DMS114 treated with DMSO at 0.1 percent for 48 hours (cell line): ENCODE measurements at regions not wholly inside any gene's neighbourhood (a gene's known extent, or its start where the extent isn't known, plus 50 kb on each side); places are given as distances from the start of the nearest gene placed in this dataset.
"Not testable (repeated sequence)": the region's sequence is repeated elsewhere in the genome, so short reads cannot be mapped to it uniquely, and the experiment has no call there.

Experiments
- DNase-seq: peaks from one replicate; lab custom pipeline; 2025; ENCODE audit not compliant: unreplicated experiment; lab: John Stamatoyannopoulos, UW

DNA sequence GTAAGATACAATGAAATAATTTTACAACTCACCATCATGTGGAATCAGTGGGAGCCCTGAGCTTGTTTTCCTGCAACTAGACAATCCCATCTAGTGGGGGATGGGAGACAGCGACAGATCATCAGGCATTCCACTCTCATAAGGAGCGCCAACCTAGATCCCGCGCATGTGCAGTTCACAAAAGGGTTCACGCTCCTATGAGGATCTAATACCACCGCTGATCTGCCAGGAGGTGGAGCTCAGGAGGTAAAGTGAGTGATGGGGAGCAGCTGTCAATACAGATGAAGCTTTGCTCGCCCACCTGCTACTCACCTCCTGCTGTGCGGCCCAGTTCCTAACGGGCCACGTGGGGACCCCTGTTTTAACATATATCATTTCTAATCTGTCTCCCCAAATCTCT lies 165.7 kb upstream of the MXRA5 start:
- not testable (repeated sequence) for DNase-seq

DNA sequence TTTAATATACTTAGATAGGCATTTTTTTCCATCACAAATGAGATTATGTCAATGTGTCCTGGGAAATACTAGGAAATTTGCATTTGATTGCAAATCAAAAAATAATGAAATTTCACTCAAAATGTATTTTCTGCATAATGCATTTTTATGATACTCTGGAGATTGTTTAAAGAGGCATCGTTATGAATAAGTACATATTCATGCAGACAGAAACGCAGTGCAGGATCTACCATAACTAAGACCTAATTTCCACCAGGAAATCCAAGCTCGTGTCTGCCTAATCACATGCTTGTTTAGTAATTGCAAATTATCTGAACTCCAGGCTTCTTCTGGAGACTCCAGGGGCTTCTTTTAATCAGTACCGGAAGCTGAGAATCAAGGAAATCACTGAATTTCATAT lies 163.5 kb upstream of the MXRA5 start:
- no peak for DNase-seq

DNA sequence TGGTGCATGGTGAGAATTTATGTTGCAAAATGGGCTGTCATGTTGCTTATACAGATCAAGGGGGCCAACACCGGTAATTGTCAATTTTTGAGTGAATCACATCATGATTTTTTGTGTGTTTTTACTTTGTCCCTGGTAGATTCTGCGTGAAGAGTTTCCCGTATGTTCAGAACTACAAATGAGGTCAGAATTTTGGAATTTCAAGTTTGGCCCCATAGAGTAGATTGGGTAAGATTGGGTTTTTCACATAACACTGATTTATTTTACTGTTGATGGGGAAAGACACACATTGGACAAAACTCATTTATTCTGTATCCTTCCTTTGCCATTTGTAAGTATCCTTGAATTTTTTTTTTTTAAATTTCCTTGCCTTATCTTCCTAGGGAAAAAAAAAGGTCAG lies 158.5 kb upstream of the MXRA5 start:
- no peak for DNase-seq

DNA sequence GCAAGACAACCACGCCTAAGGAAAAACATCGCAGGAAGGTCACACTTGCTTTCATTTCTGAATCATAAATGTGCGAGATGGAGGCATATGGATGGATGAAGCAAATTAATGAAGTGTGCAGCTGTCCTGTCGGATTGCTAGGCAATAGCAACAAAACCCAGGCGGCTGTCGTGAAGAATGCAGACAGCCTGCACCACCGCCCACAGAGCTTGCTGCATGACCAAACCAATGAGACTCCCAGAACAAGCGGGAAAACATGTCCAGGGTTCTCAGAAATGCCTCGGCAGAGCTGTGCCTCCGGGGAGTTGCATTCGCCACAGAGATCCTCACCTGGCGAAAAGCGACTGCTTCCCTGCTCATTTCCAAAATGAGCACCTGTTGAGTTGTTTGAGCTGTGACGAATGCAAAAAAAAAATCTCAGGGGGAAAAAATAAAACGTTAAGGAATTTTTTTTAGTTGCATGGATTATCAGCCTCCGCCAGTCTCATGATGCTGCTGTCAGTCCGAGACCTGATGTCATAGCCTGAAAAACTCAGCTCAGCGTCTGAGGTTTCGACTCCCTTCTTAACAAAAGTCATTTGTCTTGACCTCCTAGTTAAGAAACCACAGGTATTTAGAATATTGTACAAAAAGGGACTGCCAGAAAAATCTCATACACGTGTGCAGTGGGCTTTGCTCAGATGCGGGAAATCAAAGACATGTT lies 155.5 kb upstream of the MXRA5 start:
- no peak for DNase-seq

DNA sequence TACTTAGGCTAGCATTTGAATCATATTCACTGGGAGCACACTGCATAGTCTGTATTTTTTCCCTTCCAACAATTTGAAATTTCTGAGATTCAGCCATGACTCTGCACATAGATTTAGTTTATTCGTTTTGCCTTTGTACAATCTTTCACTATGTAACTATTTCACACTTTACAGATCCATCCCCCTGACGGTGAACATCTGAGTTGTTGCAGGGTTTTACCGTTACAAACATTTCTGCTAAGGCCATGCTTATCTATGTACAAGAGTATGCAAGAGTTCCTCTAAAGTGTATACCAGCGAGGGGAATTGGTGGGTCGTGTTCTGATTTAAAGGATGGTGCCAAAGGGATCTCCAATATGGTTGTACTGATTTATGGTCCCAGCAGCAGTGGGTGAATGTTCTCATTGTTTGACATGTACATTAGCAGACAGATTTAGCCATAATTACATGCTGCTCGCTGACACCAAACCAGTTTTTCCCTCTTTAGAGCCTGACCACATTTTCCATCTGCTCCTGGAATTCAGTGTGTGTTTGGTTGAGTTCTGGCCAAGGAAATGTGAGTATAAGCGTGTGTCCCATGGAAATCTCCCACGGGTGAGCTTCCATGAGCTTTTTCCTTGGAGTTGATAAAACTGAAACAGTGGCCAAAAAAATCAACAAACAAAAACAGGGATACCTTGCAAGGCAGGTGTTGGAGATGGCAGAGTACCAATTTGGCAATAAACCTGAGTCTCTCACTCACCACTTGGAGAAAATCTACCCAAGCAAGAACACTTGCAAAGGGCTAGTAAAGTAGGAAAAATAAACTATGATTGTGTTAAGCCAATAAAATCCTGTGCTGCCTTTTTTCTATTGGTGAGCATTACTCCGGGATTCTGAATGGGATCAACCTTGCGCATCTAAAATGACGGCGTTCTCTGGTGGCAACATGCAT lies 149.7 kb upstream of the MXRA5 start:
- DNase-seq, result not testable (repeated sequence)

DNA sequence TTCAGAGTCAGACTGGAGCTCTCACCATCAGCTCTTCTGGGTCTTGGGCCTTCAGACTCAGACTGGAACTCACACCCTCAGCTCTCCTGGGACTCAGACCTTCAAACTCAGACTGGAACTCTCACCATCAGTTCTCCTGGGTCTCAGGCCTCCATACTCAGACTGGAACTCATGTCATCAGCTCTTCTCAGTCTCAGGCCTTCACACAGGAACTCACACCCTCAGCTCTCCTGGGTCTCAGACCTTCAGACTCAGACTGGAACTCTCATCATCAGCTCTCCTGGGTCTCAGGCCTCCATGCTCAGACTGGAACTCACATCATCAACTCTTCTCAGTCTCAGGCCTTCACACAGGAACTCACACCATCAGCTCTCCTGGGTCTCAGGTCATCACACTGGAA lies 147.2 kb upstream of the MXRA5 start:
- DNase-seq, result no peak

DNA sequence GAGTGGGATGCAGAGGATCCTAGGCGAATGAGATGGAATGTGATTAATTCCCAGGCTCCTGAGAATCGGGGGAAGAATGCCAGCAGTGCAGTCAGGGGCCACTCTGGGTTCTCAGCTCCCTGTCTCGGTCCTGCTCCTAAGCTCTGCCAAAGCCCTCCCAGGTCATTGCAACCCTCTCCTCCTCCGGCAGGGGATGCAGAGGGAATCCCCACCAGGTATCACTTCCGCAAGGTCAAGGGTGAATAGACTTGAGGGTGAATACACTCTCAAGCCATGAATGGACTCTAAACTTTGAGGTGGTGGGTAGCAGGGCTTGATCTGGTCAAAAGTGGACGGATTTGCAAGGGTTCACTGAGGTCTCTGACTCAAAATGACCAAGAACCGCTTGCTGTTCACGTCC lies 139.3 kb upstream of the MXRA5 start:
- no peak for DNase-seq

DNA sequence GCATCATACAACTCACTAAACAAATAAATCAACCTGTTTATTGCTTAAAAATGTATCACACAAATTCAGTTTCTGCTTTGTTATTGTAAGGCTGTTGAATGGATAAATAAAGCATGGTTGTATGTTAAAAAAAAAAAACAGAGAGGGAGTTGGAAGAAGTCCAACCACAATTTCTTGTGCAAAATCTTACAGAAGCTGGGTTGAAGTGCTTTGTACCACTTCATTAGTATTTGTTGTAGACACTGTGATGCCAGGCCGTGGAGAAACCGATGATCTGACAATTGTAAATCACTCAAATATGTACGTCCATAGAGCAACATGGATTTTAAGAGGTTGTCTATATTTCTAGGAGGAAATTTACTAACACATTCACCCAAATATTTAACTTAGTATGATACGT lies 132.6 kb upstream of the MXRA5 start:
- DNase-seq, result no peak

DNA sequence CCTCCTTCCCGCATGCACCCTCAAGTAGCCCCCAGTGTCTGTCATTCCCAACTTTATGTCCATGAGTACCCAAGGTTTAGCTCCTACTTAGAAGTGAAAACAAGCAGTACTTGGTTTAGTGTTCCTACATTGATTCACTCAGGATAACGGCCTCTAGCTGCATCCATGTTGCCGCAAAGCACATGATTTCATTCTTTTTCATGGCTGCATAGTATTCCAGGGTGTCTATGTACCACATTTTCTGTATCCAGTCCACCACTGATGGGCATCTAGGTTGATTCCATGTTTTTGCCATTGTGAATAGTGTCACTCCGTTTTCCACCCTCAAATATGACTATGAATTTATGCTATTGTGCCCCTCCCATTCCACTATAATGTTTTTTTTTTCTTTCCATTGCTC lies 130.5 kb upstream of the MXRA5 start:
- no peak for DNase-seq

DNA sequence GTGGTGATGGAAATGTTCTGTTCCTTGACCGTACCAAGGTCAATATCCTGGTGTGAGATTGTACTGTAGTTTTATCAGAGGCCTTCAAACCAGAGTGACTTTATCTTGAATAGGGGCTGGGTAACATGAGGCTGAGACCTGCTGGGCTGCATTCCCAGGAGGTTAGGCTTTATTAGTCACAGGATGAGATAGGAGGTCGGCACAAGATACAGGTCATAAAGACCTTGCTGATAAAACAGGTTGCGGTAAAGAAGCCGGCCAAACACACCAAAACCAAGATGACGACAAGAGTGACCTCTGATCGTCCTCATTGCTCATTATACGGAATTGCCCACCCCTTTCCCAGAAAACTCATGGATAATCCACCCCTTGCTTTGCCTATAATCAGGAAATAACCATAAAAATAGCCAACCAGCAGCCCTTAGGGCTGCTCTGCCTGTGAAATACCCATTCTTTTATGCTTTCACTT lies 123.8 kb upstream of the MXRA5 start:
- DNase-seq, result not testable (repeated sequence)

DNA sequence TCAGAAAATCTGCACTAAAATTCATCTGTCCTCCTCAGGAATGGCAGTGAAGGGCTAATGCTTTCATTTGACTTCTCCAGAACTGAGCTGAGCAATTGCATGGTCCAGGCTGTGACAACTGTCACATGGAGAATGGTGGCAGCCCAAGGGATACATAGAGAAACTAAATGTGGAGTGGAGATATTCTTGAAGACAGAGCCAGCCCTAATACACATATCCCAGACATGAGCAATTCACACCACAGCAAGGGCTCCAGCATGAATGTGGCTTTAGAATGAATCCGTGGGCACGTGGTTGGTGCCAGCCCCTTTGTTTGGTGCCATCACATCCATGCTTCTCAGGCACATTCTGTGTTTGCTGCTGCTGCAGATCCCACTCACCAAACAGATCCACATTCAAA lies 121.6 kb upstream of the MXRA5 start:
- no peak for DNase-seq

DNA sequence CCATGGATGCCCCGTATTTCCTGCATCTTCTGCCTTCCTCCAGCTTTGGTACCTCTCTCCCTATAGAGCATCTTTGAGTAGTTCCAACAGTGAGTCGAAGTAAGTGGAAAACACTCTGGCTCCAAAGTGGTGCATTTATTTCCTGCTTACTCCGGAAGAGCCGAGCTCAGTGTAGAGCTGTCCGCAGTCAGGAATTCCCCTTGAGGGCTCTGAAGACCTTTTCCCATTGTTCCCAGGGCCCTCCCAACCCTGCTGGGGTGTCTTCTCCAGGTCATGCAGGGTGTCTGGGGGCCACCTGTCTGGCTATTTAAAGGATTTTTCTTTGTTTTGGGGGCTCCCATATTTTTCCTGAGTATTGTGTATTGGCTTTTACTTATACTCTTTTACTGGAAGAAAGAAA lies 118.6 kb upstream of the MXRA5 start:
- DNase-seq, result no peak

DNA sequence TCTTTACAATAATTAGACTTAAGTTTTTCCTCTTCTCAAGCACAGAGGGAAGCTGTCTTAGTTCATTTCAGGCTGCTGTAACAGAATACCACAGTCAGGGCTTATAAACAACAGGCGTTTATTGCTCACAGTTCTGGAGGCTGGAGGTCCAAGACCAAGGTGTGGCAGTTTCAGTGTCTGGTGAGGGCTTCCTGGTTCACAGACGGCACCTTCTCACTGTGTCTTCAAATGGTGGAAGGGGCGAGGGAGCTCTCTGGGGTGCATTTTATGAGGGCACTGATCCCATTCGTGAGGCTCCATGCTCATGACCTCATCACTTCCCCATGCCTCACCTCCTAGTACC lies 115.7 kb upstream of the MXRA5 start:
- DNase-seq, result no peak

DNA sequence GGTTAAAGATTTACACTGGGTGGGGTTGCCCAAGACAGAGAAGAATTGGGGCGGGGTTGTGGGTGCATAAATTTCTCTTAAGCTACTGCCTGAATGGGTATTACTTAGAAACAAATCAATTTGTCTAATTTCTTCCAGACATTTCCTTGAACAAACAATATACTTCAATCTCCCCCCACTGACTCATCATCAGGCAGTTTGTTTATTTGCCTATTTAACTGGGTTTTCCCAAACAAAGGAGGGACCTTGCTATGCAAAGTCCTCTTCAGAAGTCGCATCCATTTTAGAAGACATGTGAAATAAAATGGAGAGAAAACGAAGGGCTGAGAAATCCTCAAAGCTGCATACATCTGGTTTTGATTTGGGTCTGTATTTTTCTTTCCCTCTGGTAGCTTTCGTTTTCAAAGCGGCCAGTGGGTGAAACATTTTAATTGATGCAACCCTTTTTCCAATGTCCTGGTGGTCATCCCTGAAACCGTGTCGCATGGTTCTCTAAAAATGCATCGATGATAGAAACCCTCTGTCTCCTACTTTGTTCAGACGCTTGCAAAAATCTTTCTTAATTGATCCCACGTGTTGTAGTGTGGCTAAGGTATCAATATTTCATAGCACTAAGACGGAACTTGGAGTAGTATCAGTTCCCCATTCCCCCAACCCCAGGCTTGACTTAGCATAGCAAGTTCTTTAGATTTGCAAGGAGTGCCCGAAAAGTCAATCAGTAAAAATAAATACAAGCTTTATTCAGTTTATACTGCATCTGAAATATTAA lies 115.1 kb upstream of the MXRA5 start:
- peak; percentile 2 for DNase-seq

DNA sequence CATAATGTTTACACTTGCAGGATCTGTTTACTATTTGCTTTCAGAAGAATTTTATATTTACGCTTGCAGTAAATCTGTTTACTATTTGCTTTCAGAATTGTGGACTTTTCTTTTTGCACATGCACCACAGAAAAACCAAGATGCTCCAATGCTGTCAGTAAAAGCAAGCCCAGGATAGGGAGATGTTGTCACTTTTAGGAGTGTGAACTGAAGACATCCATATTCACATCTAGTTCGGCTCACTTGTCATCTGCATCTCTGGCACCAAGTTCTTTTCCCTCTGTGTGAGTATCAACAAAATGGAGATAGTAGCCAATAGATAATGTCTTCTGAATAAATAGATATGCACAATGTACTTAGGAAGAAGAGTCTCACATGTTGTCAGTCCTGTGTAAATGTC lies 109.3 kb upstream of the MXRA5 start:
- no peak for DNase-seq

DNA sequence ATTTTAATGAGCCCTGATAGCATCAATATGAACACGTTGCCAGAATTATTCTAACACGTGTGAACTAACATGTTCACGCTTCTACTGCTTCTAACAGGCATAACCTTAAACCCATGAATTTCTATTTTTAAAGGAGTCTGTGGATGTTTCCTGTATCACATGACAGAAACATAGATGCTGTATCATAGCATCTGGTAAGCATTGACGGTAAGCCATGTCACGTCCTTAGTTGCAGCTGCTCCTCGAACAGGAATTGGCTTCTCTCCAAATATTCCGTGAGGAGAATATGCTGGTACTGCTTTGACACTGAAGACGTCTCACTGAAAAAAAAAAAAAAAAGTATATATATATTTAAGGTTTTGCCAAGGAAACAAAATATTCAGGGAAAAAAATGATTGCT lies 105.1 kb upstream of the MXRA5 start:
- no peak for DNase-seq

DNA sequence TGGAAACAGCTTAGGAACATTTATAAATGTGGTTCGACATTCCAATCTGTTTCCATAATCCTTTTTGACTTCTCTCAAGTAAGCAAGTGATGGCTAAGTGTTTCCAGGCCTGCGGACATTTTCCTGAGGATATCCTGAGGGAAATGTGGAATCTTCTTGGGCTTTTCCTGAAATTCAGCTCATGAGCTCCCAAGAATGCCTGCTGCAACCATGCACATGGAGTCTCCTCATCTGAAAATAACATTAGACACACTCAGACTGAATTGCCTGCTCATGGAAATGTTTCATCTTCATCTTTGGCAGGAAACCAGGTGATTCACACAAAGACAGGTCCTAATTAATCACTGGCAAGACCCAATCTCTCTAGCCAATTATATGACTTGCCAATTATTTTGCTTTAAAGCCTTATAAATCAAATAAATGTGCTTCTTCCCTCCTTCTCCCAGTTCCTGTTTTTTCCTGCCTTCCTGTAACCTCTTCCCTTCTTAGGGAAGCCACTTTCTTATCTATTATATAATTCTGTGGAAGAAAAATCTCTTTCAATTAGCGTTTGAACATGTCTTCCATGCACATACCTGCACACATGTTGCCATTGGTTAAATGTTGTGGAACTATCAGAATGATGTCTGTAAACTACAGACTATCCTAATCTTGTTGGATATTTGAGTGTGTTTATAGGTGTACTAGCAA lies 104.6 kb upstream of the MXRA5 start:
- DNase-seq, result no peak

DNA sequence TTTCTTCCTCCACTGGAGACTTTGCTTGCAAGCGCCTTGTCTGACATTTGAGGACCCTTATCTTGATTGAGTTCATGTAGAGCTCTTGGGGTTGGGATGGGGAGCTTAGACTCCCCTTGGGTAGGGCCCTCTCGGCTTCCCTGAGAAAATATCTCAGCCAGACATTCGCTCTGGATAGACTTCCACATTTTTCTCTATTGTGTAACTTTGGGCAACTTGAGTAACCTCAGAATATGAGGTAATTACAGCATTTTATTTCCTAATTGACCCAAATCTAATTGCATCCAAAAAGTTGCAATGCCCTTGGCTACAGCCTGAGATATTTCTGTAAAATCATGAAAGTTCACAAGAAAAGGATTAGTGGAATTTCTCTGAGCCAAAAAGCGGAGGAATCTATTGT lies 102.8 kb upstream of the MXRA5 start:
- DNase-seq, result no peak

DNA sequence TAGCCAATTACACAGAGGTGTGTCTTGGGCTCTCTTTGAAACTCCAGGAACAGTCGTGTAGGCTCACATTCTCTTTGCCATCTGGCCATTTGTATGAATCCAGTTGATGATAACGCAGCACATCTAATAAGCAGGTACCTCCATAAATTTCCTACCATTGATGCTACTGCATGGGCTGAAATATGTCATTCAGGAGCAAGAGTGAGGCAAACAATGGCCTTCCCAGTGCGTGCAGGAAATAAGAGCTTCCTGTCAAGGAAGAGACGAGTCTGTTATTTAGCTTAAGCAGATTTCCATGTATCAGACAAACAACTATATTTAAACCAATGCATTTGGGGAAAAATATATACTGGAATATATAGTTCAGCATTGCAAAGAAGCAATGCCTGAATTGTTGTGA lies 102.1 kb upstream of the MXRA5 start:
- DNase-seq, result no peak

DNA sequence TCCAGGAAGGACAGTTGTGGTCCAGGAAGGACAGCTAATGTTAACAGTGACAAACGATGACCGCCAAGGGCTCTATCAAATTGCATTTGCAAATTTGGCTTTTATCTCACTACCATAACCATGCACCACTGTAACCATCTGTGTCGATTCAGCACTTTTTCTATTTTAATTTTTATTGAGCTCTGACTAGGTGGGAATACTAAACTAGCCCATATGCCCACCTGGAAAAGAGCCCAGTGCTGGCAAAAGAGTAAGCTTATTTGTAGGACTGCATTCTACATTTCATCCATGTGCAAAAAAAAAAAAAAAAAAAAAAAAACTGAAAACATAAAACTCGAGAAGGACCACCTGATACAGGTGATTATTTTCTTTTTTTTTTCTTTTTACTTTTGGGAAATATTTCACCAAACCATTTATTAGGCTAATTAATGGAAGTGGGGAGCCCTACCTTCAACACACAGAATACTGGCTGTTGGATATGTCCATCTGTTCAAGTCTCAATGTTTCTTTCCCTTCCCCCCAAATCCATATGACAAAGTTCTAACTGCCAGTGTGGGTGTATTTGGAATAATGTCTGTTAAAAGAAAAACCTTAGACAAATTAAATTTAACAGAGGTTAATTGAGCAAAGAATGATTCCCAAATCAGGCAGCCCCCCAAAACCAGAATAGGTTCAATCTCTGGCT lies 99.5 kb upstream of the MXRA5 start:
- DNase-seq, result no peak

DNA sequence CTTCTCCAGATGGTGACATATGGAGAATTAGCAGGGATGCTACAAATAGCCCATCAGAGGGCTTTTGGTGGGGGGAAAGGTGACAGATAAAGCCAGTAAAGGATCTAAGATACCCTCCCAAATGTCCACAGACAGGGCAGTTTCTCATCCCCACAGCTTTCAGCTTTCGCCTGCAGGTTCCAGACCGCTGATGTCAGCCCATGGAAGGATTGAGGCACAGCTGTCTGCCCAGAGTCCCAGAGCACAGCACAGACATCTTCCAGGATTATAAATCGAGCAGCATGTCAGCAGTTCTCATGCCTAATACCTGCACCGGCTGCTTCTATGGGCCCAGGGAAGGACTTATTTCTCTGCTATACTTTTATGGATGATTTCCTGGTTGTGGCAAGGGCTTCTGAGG lies 96.7 kb upstream of the MXRA5 start:
- DNase-seq, result no peak
